Stimulated activated effector memory CD8-positive, alpha-beta T cell treated with anti-CD3 and anti-CD28 coated beads, Interleukin-12 subunit alpha, Interleukin-12 subunit beta, amount 100 ng/mL, for 72 hours (primary cell): ENCODE measurements at regions not wholly inside any gene's neighbourhood (a gene's known extent, or its start where the extent isn't known, plus 50 kb on each side); places are given as distances from the start of the nearest gene placed in this dataset.
"Not testable (repeated sequence)": the region's sequence is repeated elsewhere in the genome, so short reads cannot be mapped to it uniquely, and the experiment has no call there.

Experiments used
- ATAC-seq: fragments of 150-1000 bp; cut with Tn5 transposase; 2 replicates; pipeline ENCODE4 v1.10.0; 2021
- DNase-seq, 2 donors: peaks; one replicate each; pipeline ENCODE4 v3.0.0; 2021 to 2022; ENCODE audit warnings: low spot score in 2 of 2
- H3K27ac Mint-ChIP-seq: one replicate; pipeline ENCODE4 v1.8.0; 2022; ENCODE audit warnings: mild to moderate bottlenecking, mixed read lengths
- H3K36me3 Mint-ChIP-seq: one replicate; pipeline ENCODE4 v1.8.0; 2022; ENCODE audit warnings: mild to moderate bottlenecking, mixed read lengths
- H3K4me1 Mint-ChIP-seq: one replicate; pipeline ENCODE4 v1.8.0; 2022; ENCODE audit warnings: mixed read lengths
- H3K4me3 Mint-ChIP-seq: one replicate; pipeline ENCODE4 v1.8.0; 2022; ENCODE audit warnings: mild to moderate bottlenecking, mixed read lengths
- H3K9me3 Mint-ChIP-seq: one replicate; pipeline ENCODE4 v1.8.0; 2022; ENCODE audit warnings: mixed read lengths

- no peak for ATAC-seq
- H3K4me1 Mint-ChIP-seq = peaks cover 36% of the 10 kb centered on the region
- H3K36me3 Mint-ChIP-seq = no peaks in the 10 kb centered on the region
These were observed 151.2 kb upstream of the ALKAL2 start for GRCh38 chr2:439077-439476.

GRCh38 chr2:437756-438393 is 150.0 kb upstream of the ALKAL2 start:
- H3K4me1 Mint-ChIP-seq = peaks cover 38% of the 10 kb centered on the region
- peak; percentile 96 for ATAC-seq
- no peaks in the 10 kb centered on the region for H3K36me3 Mint-ChIP-seq
- no peaks in the 10 kb centered on the region for H3K9me3 Mint-ChIP-seq
- H3K27ac Mint-ChIP-seq = peak overlapping the region; percentile 81
- peak overlapping the region; percentile 59 for H3K4me3 Mint-ChIP-seq
- DNase-seq = peak; percentile 17 to 62

More at GRCh38 chr2:439077-439476, 151.2 kb upstream of the ALKAL2 start:
- H3K9me3 Mint-ChIP-seq = no peaks in the 10 kb centered on the region
- H3K4me3 Mint-ChIP-seq = no peak overlapping the region
- H3K27ac Mint-ChIP-seq = no peak overlapping the region
- no peak for DNase-seq

- Mint-ChIP-seq H3K9me3 (no peaks in the 10 kb centered on the region), H3K4me3 (peak overlapping the region; percentile 59), H3K36me3 (no peaks in the 10 kb centered on the region), H3K27ac (no peak overlapping the region), H3K4me1 (peaks cover 38% of the 10 kb centered on the region)
- ATAC-seq (no peak), DNase-seq (no peak)
These were observed 149.3 kb upstream of the ALKAL2 start for GRCh38 chr2:437180-437579.

- Mint-ChIP-seq H3K27ac (no peak overlapping the region), H3K9me3 (no peaks in the 10 kb centered on the region), H3K36me3 (no peaks in the 10 kb centered on the region), H3K4me3 (no peak overlapping the region), H3K4me1 (peaks cover 38% of the 10 kb centered on the region)
- ATAC-seq (no peak), DNase-seq (no peak)
These were observed 148.3 kb upstream of the ALKAL2 start for GRCh38 chr2:436205-436604.

- Mint-ChIP-seq H3K4me3 (no peak overlapping the region), H3K4me1 (peaks cover 51% of the 10 kb centered on the region), H3K36me3 (no peaks in the 10 kb centered on the region), H3K27ac (peak overlapping the region; percentile 26), H3K9me3 (no peaks in the 10 kb centered on the region)
- no peak for ATAC-seq
- DNase-seq = no peak
These were observed 146.7 kb upstream of the ALKAL2 start for GRCh38 chr2:434625-435024.

GRCh38 chr2:433216-433615 is 145.3 kb upstream of the ALKAL2 start:
- DNase-seq = no peak
- no peaks in the 10 kb centered on the region for H3K36me3 Mint-ChIP-seq

GRCh38 chr2:430291-431040 is 142.6 kb upstream of the ALKAL2 start:
- H3K4me3 Mint-ChIP-seq = peak overlapping the region; percentile 80
- H3K36me3 Mint-ChIP-seq = no peaks in the 10 kb centered on the region
- DNase-seq = no peak
- peak; percentile 39 for ATAC-seq
- H3K27ac Mint-ChIP-seq = peak overlapping the region; percentile 97
- H3K9me3 Mint-ChIP-seq = no peaks in the 10 kb centered on the region
- H3K4me1 Mint-ChIP-seq = peaks cover 36% of the 10 kb centered on the region

More at GRCh38 chr2:433216-433615, 145.3 kb upstream of the ALKAL2 start:
- Mint-ChIP-seq H3K27ac (no peak overlapping the region), H3K4me1 (peaks cover 48% of the 10 kb centered on the region), H3K9me3 (no peaks in the 10 kb centered on the region), H3K4me3 (no peak overlapping the region)
- ATAC-seq = no peak

- DNase-seq (peak in 1 of 2 donors; percentile 61), ATAC-seq (peak; percentile 85)
- H3K27ac Mint-ChIP-seq = peak overlapping the region; percentile 97
- no peaks in the 10 kb centered on the region for H3K9me3 Mint-ChIP-seq
- peaks cover 32% of the 10 kb centered on the region for H3K4me1 Mint-ChIP-seq
- peak overlapping the region; percentile 80 for H3K4me3 Mint-ChIP-seq
- no peaks in the 10 kb centered on the region for H3K36me3 Mint-ChIP-seq
These were observed 141.8 kb upstream of the ALKAL2 start for GRCh38 chr2:429575-430254.

GRCh38 chr2:429142-429541 is 141.3 kb upstream of the ALKAL2 start:
- ATAC-seq = peak; percentile 6
- H3K4me3 Mint-ChIP-seq = peak overlapping the region; percentile 80
- peak overlapping the region; percentile 97 for H3K27ac Mint-ChIP-seq

GRCh38 chr2:428591-428990 is 140.7 kb upstream of the ALKAL2 start:
- Mint-ChIP-seq H3K36me3 (no peaks in the 10 kb centered on the region), H3K4me1 (peaks cover 23% of the 10 kb centered on the region), H3K27ac (no peak overlapping the region), H3K9me3 (no peaks in the 10 kb centered on the region), H3K4me3 (no peak overlapping the region)
- ATAC-seq = no peak
- DNase-seq = no peak

More at GRCh38 chr2:429142-429541, 141.3 kb upstream of the ALKAL2 start:
- no peaks in the 10 kb centered on the region for H3K9me3 Mint-ChIP-seq
- DNase-seq = no peak
- peaks cover 26% of the 10 kb centered on the region for H3K4me1 Mint-ChIP-seq
- H3K36me3 Mint-ChIP-seq = no peaks in the 10 kb centered on the region

- DNase-seq, H3K36me3 Mint-ChIP-seq, H3K4me3 Mint-ChIP-seq, H3K27ac Mint-ChIP-seq, ATAC-seq, H3K9me3 Mint-ChIP-seq: not testable (repeated sequence)
- H3K4me1 Mint-ChIP-seq = peaks cover 23% of the 10 kb centered on the region
These were observed 138.8 kb upstream of the ALKAL2 start for GRCh38 chr2:426696-427095.

GRCh38 chr2:425947-426346 is 138.1 kb upstream of the ALKAL2 start:
- no peak for DNase-seq
- Mint-ChIP-seq H3K4me1 (peaks cover 23% of the 10 kb centered on the region), H3K27ac (no peak overlapping the region), H3K4me3 (no peak overlapping the region), H3K36me3 (no peaks in the 10 kb centered on the region), H3K9me3 (no peaks in the 10 kb centered on the region)
- no peak for ATAC-seq

- ATAC-seq (no peak), DNase-seq (no peak)
- H3K9me3 Mint-ChIP-seq = no peaks in the 10 kb centered on the region
- no peaks in the 10 kb centered on the region for H3K36me3 Mint-ChIP-seq
- H3K4me1 Mint-ChIP-seq = peaks cover 16% of the 10 kb centered on the region
- no peak overlapping the region for H3K27ac Mint-ChIP-seq
- H3K4me3 Mint-ChIP-seq = no peak overlapping the region
These were observed 137.4 kb upstream of the ALKAL2 start for GRCh38 chr2:425243-425642.

GRCh38 chr2:424306-425171 is 136.6 kb upstream of the ALKAL2 start:
- DNase-seq (no peak), ATAC-seq (no peak)
- Mint-ChIP-seq H3K4me3 (no peak overlapping the region), H3K4me1 (peaks cover 9% of the 10 kb centered on the region), H3K9me3 (no peaks in the 10 kb centered on the region), H3K27ac (no peak overlapping the region), H3K36me3 (no peaks in the 10 kb centered on the region)

- Mint-ChIP-seq H3K4me1 (no peaks in the 10 kb centered on the region), H3K36me3 (no peaks in the 10 kb centered on the region), H3K27ac (no peak overlapping the region), H3K4me3 (no peak overlapping the region), H3K9me3 (no peaks in the 10 kb centered on the region)
- ATAC-seq (no peak), DNase-seq (no peak)
These were observed 135.6 kb upstream of the ALKAL2 start for GRCh38 chr2:423479-423878.
